GM18502 (cell line): ENCODE measurements at regions not wholly inside any gene's neighbourhood (a gene's known extent, or its start where the extent isn't known, plus 50 kb on each side); places are given as distances from the start of the nearest gene placed in this dataset.
A peak's percentile ranks its signal among the peaks of the same experiment; 100 is the strongest.

ENCODE experiments used
- ATAC-seq: cut with Tn5 transposase; IDR thresholded peaks from one replicate; pipeline ENCODE4 v1.9.1; 2021; ENCODE audit warnings: mild to moderate bottlenecking; ENCODE audit not compliant: unreplicated experiment, poor library complexity

GRCh38 chr3:103006526-103007183 is 571.8 kb downstream of the ZPLD1 start:
- no peak for ATAC-seq

DNA sequence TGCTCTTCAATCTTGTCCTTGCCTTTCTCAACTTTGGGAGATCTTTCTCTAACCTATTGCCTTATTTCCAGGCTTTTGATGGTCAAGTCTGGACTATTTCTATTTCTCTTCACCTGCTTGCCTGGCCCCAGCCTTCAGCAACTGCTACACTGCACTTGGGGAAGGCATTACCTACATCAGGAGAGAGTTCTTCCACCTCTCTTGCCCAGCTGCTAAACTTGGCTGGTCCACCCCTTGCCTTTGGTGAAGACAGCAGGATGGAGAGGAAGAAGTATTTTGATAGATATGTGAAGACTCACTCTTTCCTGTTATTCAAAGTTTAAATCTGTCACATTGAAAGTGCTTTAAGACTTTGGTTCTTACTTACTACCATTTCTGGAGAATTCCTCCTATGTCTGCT is 574.8 kb downstream of the ZPLD1 start:
- no peak for ATAC-seq

- ATAC-seq, result no peak
Measured at GRCh38 chr3:103025880-103026279, 591.1 kb downstream of the ZPLD1 start.

- no peak for ATAC-seq
Measured at GRCh38 chr3:103033841-103034240, 599.0 kb downstream of the ZPLD1 start.

DNA sequence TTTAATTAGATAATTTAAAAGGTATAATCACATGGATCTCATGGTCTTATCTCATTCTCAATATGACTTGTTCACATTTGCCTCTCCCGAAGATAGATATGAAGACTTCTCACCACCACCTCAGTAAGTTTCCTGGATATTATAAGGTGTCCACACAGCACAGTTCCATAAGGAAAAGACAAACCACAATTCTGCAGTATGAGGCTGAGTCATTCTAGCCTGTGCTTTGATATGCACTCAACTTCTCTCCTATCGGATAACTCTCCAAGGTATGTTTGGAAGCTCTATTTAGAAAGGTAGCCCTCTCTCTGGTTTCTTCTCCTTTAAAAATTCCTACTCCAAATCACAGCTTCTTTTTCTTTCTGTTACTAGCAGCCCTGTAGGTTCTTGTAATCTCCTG is 612.8 kb downstream of the ZPLD1 start:
- ATAC-seq, result no peak

- ATAC-seq, result peak; percentile 76
Measured at GRCh38 chr3:103048068-103048722, 613.4 kb downstream of the ZPLD1 start.

DNA sequence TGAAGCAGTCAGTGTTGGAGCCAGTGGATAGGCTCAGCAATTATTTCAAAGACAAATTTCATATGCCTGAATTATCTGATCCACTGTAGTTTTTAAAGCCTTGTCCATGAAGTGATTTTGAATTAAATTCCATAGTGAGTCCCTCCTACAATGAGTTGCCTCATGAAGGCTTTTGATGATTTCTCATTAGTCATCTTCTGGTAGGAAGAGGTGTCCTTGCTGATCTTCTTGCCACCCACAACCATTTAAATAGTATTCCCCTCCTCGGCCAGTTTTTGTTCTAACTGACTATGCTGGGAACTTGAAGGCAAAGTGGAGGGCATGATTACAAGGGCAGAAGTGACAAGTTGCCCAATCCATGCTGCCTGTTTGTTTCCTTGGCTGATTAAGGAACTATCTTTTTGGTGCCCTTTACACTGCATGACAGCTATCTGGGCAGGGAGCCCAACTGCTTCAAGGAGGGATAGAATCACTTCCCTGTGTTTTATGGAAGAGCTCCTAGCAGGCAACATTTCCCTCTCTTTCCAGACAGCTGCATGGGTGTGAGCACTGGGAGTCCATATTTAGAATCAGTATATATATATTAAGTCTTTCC is 617.5 kb downstream of the ZPLD1 start:
- no peak for ATAC-seq

DNA sequence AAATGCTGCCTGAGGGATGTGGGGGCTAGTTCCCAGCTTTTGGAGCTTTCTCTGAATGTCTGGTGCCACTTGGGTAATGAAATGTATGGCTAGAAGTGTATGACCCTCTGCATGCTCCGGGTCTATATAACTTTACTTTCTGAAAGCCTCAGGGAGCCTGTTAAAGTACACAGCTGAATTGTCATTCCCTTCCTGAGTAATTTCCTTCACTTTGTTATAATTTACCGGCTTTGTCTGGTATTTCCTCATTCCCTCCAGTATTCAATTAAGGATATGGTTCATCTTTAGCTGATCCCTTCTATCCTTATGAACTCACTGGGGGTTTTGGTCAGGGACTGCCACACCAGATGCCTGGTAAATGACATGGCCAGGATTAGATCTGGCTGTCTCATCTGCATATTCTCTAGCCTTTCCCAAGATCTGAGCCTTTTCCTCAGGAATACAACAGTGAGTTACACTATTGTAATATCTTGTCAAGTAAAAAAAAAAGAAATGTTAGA is 620.3 kb downstream of the ZPLD1 start:
- no peak for ATAC-seq

DNA sequence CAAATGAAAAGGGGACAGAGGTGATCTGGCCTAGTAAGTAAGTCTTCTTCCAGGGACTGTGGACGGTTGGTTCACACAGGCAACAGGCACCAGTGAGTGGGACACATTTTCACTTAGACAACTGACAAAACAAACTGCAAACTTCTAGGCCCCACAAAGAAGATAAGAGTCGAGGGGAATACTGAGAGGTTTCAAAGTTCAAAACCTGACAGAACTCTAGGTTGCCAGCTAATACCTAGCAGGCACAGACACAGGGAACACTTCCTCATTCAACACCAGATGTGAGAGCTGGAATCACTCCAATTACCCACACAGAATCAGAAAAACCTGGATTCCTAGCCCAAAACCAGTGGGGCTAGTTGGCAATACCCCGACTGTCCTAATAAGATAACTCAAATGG is 621.7 kb downstream of the ZPLD1 start:
- no peak for ATAC-seq

DNA sequence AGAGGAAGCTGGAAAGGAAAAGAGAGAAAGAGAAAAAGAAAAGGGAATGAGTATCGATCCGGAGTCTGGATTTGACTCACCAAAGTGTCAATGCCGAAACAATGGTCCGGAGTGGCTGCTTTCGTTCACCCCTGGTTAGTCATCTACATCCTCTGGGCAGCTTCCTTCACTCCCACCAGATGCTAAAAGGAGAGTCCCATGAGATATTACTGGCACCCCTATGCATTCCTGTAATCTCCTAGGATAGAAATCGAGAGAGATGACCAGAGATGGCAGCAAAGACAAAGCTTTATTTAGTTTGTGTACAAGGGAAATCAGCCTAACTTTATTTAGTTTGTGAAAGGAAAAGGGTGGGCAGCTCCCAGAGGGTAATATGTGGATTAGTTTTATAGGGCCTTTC is 622.2 kb downstream of the ZPLD1 start:
- no peak for ATAC-seq

DNA sequence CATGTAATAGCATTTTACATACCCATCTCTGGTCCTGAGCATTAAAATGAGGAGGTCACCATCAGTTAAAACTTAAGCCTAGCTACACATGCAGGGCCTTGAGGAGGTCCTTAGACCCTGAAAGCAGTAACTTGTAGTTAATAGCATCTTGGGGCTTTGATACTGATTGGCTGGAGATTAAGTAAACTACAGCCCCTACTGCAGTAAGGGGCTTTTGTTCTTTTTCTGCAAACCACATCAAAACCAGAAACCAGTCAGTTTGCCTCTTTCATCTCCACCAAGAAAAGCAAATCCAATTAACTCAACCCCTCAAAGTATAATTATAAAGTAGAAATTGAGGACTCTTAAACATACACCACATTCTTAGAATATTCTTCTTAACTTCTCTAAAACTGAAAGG is 622.7 kb downstream of the ZPLD1 start:
- ATAC-seq, result no peak

- ATAC-seq, result no peak
Measured at GRCh38 chr3:103059432-103059831, 624.6 kb downstream of the ZPLD1 start.

DNA sequence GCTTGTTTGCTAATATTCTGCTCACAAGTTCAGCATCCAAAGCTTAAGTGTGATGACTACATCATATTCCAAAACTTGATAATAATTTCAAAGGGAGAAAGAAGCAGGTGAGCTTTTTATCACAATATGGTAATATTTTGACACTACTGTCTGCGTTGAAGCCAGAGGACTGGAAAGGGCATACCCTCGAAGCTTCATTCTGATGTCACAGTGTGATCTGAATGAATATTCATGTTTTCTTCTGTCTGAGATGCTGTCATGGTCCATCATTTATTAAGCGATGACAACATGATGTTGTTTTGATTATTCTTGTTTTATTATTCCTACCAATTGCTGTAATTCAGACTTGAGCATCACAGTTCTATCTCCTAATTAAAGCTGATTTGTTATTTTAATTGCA is 625.4 kb downstream of the ZPLD1 start:
- ATAC-seq, result no peak

- ATAC-seq, result no peak
Measured at GRCh38 chr3:103067963-103068362, 633.1 kb downstream of the ZPLD1 start.

DNA sequence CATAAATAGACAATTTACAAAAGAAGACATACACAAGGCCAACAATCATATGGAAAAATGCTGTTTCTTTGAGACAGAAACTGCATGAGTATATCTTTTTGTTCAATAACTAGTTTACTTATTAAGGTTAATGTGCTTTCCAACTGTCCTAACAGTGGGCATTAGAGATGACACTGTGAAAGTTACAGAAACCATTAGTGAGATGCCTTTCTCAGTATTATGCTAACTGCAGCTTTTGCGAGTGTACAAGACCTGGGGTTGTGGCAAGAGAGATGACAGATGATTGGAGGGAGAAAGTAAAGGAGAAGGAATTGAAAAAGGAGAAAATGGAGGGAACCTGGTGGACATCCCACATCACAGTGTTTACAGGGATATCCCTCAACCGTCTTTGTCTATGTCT is 640.5 kb downstream of the ZPLD1 start:
- ATAC-seq, result no peak

DNA sequence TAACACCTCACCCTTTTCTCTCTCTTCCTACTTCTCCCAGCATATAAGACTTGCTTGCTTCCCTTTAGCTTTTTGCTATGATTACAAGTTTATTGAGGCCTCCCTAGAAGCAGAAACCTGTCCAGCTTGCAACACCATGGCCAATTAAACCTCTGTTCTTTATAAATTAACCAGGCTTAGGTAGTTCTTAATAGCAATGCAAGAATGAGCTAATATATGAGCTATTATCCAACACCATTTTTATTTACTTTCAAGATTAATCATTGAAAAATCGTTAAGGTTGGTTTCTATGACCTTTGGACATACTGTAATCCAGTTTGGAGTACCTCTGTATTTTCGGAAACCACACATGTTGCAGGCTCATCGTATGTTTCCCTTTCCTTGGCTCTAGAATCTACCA is 643.1 kb downstream of the ZPLD1 start:
- no peak for ATAC-seq

DNA sequence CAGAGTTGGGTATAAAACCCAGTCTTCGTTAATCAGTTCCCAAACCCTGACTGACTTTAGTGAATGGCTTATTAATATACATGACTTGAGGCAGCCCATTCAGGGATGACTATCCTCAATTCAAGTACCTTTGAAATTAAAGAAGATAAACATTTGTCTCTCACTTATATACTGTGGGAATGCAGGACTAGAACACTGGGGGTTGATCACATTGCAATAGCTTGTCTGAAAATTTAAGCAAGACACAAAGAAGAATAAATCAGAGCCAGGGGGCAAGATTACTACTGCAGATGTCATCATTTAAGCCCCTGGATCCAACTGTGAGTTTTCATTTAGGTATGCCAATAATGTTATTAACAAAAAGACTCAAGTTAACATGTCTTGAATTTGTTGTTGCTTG is 647.7 kb downstream of the ZPLD1 start:
- ATAC-seq, result no peak

DNA sequence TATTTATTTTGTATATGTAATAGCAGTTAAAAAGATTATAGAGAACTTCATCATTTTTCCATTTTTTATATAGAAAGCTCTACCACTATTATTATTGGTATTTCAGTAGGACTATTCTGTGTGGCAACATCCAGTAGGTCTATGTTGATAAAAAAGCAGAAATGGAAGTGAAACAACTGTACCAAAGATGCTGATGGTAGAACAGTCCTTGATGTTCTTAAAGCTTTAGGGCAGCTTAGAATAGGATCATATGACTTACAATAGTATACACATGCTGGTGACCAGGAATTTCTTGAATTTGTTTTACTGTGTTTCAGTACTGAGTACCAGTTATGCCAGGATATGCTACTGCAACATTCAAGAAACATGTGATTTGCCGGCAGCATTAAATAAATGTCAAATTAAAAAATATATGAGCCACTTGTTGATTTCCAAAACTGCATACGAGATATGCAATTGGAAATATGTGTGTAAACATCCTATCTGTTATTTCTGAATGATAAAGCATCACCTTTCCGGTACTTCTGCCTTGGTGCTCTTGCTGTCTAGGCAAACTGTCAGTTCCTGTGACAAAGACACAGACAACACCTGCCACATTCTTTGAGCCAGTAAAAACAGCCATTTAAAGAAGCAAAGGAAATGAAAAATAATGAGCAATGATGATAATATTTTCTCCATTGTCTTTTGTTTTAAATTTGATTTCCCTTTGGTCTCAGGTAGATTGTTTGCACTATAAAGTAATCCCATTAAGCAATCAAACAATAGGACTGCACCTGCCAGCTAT is 649.2 kb downstream of the ZPLD1 start:
- ATAC-seq, result no peak

DNA sequence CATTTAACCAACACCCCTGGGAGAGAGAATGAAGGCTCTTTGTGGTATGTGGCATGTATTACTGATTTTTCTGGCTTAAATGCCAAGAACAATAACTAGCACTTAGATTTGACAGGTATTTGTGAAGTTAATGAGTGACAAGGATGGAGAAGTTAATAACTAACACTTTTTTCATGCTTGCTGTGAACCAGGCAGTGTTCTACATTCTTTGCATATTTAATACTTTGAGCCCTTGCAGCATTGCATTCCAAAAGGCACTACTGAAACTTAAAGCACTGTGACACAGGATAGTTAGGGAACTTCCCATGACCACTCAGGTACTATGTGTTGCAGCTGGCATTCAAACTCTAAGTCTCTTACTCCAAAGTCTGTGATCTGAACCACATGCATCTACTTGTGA is 650.6 kb downstream of the ZPLD1 start:
- ATAC-seq, result peak; percentile 70

GRCh38 chr3:103089758-103090157 is 654.9 kb downstream of the ZPLD1 start:
- no peak for ATAC-seq

- ATAC-seq, result no peak
Measured at GRCh38 chr3:103105206-103105605, 670.4 kb downstream of the ZPLD1 start.
